Endothelial cell of hepatic sinusoid (primary cell): ENCODE measurements at regions not wholly inside any gene's neighbourhood (a gene's known extent, or its start where the extent isn't known, plus 50 kb on each side); places are given as distances from the start of the nearest gene placed in this dataset.
"Not testable (repeated sequence)": the region's sequence is repeated elsewhere in the genome, so short reads cannot be mapped to it uniquely, and the experiment has no call there.

Source experiments
- in situ Hi-C: cut with HindIII; loops from 2 replicates; pipeline ENCODE4 v1.10.0; 2017; ENCODE audit warnings: low sequenced_read_pairs

GRCh38 chr12:42935090-42935489, 345.5 kb upstream of the PRICKLE1 start:
- in situ Hi-C loops = no loop called here

GRCh38 chr12:42933461-42934081, 344.0 kb upstream of the PRICKLE1 start:
- in situ Hi-C loops = no loop called here

- in situ Hi-C loops = no loop called here
Measured at GRCh38 chr12:42932936-42933335, 343.4 kb upstream of the PRICKLE1 start.

GRCh38 chr12:42926232-42926631, 336.7 kb upstream of the PRICKLE1 start:
- in situ Hi-C loops = no loop called here

- in situ Hi-C loops = no loop called here
Measured at GRCh38 chr12:42924482-42924881, 334.9 kb upstream of the PRICKLE1 start.

- in situ Hi-C loops = no loop called here
Measured at GRCh38 chr12:42923583-42923982, 334.0 kb upstream of the PRICKLE1 start.

- in situ Hi-C loops = no loop called here
Measured at GRCh38 chr12:42923156-42923555, 333.6 kb upstream of the PRICKLE1 start.

GRCh38 chr12:42922505-42922850, 332.9 kb upstream of the PRICKLE1 start:
- in situ Hi-C loops = no loop called here

GRCh38 chr12:42921741-42922504, 332.4 kb upstream of the PRICKLE1 start:
- in situ Hi-C loops = no loop called here

GRCh38 chr12:42919691-42920090, 330.1 kb upstream of the PRICKLE1 start:
- in situ Hi-C loops = no loop called here

GRCh38 chr12:42918443-42918842, 328.9 kb upstream of the PRICKLE1 start:
- in situ Hi-C loops = no loop called here

GRCh38 chr12:42916143-42916542, 326.6 kb upstream of the PRICKLE1 start:
- in situ Hi-C loops = no loop called here

- in situ Hi-C loops = no loop called here
Measured at GRCh38 chr12:42915426-42915825, 325.9 kb upstream of the PRICKLE1 start.

- in situ Hi-C loops = no loop called here
Measured at GRCh38 chr12:42912367-42912766, 322.8 kb upstream of the PRICKLE1 start.

- in situ Hi-C loops = no loop called here
Measured at GRCh38 chr12:42910656-42911055, 321.1 kb upstream of the PRICKLE1 start.

GRCh38 chr12:42908712-42909111, 319.2 kb upstream of the PRICKLE1 start:
- in situ Hi-C loops = no loop called here

GRCh38 chr12:42906801-42907200, 317.3 kb upstream of the PRICKLE1 start:
- in situ Hi-C loops = not testable (repeated sequence)

- in situ Hi-C loops = no loop called here
Measured at GRCh38 chr12:42905419-42905705, 315.8 kb upstream of the PRICKLE1 start.

GRCh38 chr12:42904683-42905418, 315.3 kb upstream of the PRICKLE1 start:
- in situ Hi-C loops = no loop called here

GRCh38 chr12:42903736-42904135, 314.2 kb upstream of the PRICKLE1 start:
- in situ Hi-C loops = no loop called here

- in situ Hi-C loops = no loop called here
Measured at GRCh38 chr12:42902001-42902400, 312.5 kb upstream of the PRICKLE1 start.

- in situ Hi-C loops = no loop called here
Measured at GRCh38 chr12:42893803-42894202, 304.3 kb upstream of the PRICKLE1 start.
